GM23338 (cell line): ENCODE measurements at regions not wholly inside any gene's neighbourhood (a gene's known extent, or its start where the extent isn't known, plus 50 kb on each side); places are given as distances from the start of the nearest gene placed in this dataset.

ENCODE experiments used
- ATAC-seq: fragments of 200-7000 bp; cut with Tn5 transposase; 3 replicates; pipeline ENCODE4 v1.9.1; 2020
- DNase-seq: peaks from one replicate; pipeline ENCODE4 v3.0.0-alpha.2; 2015; ENCODE audit warnings: low spot score
- H2AFZ ChIP-seq: fragments of 200-600 bp; sonication (generic); 2 replicates; pipeline ENCODE4 v1.8.0; 2016; ENCODE audit warnings: antibody characterized with exemption, mild to moderate bottlenecking, moderate library complexity
- H3F3A ChIP-seq: fragments of 200-600 bp; sonication (generic); replicated peaks from 2 replicates; pipeline ENCODE4 v1.8.0; 2017; ENCODE audit warnings: antibody characterized with exemption, mixed run types, low read depth
- H3K27ac ChIP-seq: fragments of 200-600 bp; sonication (generic); 2 replicates; pipeline ENCODE4 v1.6.1; 2016; ENCODE audit warnings: low read depth
- H3K27me3 ChIP-seq: fragments of 200-600 bp; sonication (generic); 2 replicates; pipeline ENCODE4 v1.8.0; 2016; ENCODE audit warnings: mild to moderate bottlenecking, mixed run types, moderate library complexity; ENCODE audit not compliant: insufficient read depth
- H3K36me3 ChIP-seq: fragments of 200-600 bp; sonication (generic); 2 replicates; pipeline ENCODE4 v1.8.0; 2016; ENCODE audit warnings: mild to moderate bottlenecking; ENCODE audit not compliant: insufficient read depth
- H3K4me1 ChIP-seq: fragments of 200-600 bp; sonication (generic); 2 replicates; pipeline ENCODE4 v1.8.0; 2016; ENCODE audit warnings: mild to moderate bottlenecking, moderate library complexity; ENCODE audit not compliant: insufficient read depth
- H3K4me2 ChIP-seq: fragments of 200-600 bp; sonication (generic); 2 replicates; pipeline ENCODE4 v1.7.1; 2017; ENCODE audit warnings: mixed run types
- H3K4me3 ChIP-seq: fragments of 200-600 bp; sonication (generic); 2 replicates; pipeline ENCODE4 v1.6.1; 2016; ENCODE audit warnings: mixed run types
- H3K79me2 ChIP-seq: fragments of 200-600 bp; sonication (generic); replicated peaks from 2 replicates; pipeline ENCODE4 v1.8.0; 2017; ENCODE audit warnings: mild to moderate bottlenecking; ENCODE audit not compliant: insufficient read depth
- H3K9me2 ChIP-seq: fragments of 200-600 bp; sonication (generic); 2 replicates; pipeline ENCODE4 v1.8.0; 2017; ENCODE audit not compliant: insufficient read depth
- H4K20me1 ChIP-seq: fragments of 200-600 bp; sonication (generic); replicated peaks from 2 replicates; pipeline ENCODE4 v1.8.0; 2017; ENCODE audit warnings: mild to moderate bottlenecking; ENCODE audit not compliant: insufficient read depth
- H3K27ac Mint-ChIP-seq: 2 replicates; pipeline ENCODE4 v1.8.0; 2020; ENCODE audit warnings: inconsistent platforms, mild to moderate bottlenecking, moderate library complexity, mixed read lengths
- H3K27me3 Mint-ChIP-seq: 3 replicates; pipeline ENCODE4 v1.8.0; 2022; ENCODE audit warnings: low read depth, mild to moderate bottlenecking, moderate library complexity, mixed read lengths, inconsistent platforms; ENCODE audit not compliant: insufficient read depth, poor library complexity
- H3K36me3 Mint-ChIP-seq: 3 replicates; pipeline ENCODE4 v1.8.0; 2021; ENCODE audit warnings: low read depth, mild to moderate bottlenecking, inconsistent platforms, moderate library complexity, mixed read lengths
- H3K4me1 Mint-ChIP-seq: 3 replicates; pipeline ENCODE4 v1.8.0; 2020; ENCODE audit warnings: mild to moderate bottlenecking, inconsistent platforms, mixed read lengths
- H3K4me3 Mint-ChIP-seq: 3 replicates; pipeline ENCODE4 v1.8.0; 2021; ENCODE audit warnings: moderate library complexity, mild to moderate bottlenecking, inconsistent platforms, mixed read lengths
- H3K9me3 Mint-ChIP-seq: 3 replicates; pipeline ENCODE4 v1.8.0; 2020; ENCODE audit warnings: moderate library complexity, mild to moderate bottlenecking, inconsistent platforms, mixed read lengths
- CREB1 ChIP-seq: fragments of 250-450 bp; sonication (Bioruptor Pico); IDR thresholded peaks from 2 replicates; pipeline ENCODE4 v1.5.0; 2020; ENCODE audit warnings: low read depth, mild to moderate bottlenecking, moderate library complexity
- POLR2AphosphoS5 ChIP-seq: IDR thresholded peaks from 2 replicates; pipeline ENCODE4 v1.6.1; 2016; ENCODE audit warnings: antibody characterized with exemption, low read depth
- TF ChIP-seq, protein P1 (sequence below): fragments of 250-450 bp; sonication (Bioruptor Pico); IDR thresholded peaks from 2 replicates; pipeline ENCODE4 v1.5.0; 2020; ENCODE audit warnings: mild to moderate bottlenecking, moderate library complexity
- TF ChIP-seq, protein P2 (sequence below): IDR thresholded peaks from one replicate; pipeline ENCODE4 v1.6.1; 2018; ENCODE audit warnings: antibody characterized with exemption; ENCODE audit not compliant: unreplicated experiment
- TF ChIP-seq, protein P3 (sequence below), 2 experiments: fragments of 200-600 bp in 1 of 2; sonication (generic) in 1 of 2; conservative IDR thresholded peaks; 2 replicates each; pipeline versions ENCODE4 v1.5.1 to v1.6.1; 2016 to 2017; ENCODE audit warnings: antibody characterized with exemption in 2 of 2, low read depth in 2 of 2, mild to moderate bottlenecking in 2 of 2, moderate library complexity in 1 of 2

DNA sequence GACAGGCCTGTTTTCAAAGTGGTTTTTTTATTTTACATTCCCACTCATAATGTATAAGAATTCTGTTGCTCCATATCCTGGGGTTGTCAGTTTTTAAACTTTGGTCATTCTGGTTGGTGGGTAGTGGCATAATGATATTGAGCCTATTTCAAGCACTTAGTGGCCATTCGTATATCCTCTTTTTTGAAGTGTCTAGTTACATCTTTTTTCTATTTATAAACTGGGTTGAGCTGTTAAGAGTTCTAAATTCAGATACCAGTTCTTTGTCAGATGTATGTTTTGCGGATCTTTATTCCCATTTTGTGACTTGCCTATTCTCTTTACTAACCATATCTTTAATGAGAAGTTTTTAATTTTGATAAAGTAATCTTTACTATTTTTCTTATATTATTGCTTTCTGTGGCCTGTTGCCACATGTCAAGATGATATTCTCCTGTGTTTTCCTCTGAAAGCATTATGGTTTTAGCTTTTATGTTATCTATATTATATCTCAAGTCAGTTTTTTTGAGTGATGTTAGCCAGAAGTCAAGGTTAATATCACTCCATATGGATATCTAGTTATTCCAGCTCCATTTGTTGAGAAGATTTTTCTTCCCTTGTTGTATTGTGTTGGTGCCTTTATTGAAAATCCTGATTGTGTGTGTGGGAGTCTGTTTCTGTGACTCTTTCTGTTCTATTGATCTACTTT, 110.9 kb downstream of the FHIP1A start:
- Mint-ChIP-seq H3K4me3 (no peak overlapping the region), H3K4me1 (peaks cover 29% of the 10 kb centered on the region), H3K36me3 (peaks cover 9% of the 10 kb centered on the region; the same call in 1 of the 3 replicates), H3K27me3 (no peaks in the 10 kb centered on the region), H3K27ac (no peak overlapping the region; the same call in 1 of the 2 replicates), H3K9me3 (no peaks in the 10 kb centered on the region)
- Histone ChIP-seq H3K27me3 (no peaks in the 10 kb centered on the region), H3F3A (no peaks in the 10 kb centered on the region), H3K4me1 (peaks cover 34% of the 10 kb centered on the region), H2AFZ (no peak overlapping the region), H3K4me2 (no peak overlapping the region), H3K36me3 (no peaks in the 10 kb centered on the region; the same call in 1 of the 2 replicates), H3K79me2 (peaks cover 54% of the 10 kb centered on the region), H3K9me2 (no peaks in the 10 kb centered on the region), H3K27ac (no peak overlapping the region), H4K20me1 (no peaks in the 10 kb centered on the region), H3K4me3 (no peak overlapping the region)
- DNase-seq (no peak), ATAC-seq (no peak)
- TF ChIP-seq, protein P1, sequence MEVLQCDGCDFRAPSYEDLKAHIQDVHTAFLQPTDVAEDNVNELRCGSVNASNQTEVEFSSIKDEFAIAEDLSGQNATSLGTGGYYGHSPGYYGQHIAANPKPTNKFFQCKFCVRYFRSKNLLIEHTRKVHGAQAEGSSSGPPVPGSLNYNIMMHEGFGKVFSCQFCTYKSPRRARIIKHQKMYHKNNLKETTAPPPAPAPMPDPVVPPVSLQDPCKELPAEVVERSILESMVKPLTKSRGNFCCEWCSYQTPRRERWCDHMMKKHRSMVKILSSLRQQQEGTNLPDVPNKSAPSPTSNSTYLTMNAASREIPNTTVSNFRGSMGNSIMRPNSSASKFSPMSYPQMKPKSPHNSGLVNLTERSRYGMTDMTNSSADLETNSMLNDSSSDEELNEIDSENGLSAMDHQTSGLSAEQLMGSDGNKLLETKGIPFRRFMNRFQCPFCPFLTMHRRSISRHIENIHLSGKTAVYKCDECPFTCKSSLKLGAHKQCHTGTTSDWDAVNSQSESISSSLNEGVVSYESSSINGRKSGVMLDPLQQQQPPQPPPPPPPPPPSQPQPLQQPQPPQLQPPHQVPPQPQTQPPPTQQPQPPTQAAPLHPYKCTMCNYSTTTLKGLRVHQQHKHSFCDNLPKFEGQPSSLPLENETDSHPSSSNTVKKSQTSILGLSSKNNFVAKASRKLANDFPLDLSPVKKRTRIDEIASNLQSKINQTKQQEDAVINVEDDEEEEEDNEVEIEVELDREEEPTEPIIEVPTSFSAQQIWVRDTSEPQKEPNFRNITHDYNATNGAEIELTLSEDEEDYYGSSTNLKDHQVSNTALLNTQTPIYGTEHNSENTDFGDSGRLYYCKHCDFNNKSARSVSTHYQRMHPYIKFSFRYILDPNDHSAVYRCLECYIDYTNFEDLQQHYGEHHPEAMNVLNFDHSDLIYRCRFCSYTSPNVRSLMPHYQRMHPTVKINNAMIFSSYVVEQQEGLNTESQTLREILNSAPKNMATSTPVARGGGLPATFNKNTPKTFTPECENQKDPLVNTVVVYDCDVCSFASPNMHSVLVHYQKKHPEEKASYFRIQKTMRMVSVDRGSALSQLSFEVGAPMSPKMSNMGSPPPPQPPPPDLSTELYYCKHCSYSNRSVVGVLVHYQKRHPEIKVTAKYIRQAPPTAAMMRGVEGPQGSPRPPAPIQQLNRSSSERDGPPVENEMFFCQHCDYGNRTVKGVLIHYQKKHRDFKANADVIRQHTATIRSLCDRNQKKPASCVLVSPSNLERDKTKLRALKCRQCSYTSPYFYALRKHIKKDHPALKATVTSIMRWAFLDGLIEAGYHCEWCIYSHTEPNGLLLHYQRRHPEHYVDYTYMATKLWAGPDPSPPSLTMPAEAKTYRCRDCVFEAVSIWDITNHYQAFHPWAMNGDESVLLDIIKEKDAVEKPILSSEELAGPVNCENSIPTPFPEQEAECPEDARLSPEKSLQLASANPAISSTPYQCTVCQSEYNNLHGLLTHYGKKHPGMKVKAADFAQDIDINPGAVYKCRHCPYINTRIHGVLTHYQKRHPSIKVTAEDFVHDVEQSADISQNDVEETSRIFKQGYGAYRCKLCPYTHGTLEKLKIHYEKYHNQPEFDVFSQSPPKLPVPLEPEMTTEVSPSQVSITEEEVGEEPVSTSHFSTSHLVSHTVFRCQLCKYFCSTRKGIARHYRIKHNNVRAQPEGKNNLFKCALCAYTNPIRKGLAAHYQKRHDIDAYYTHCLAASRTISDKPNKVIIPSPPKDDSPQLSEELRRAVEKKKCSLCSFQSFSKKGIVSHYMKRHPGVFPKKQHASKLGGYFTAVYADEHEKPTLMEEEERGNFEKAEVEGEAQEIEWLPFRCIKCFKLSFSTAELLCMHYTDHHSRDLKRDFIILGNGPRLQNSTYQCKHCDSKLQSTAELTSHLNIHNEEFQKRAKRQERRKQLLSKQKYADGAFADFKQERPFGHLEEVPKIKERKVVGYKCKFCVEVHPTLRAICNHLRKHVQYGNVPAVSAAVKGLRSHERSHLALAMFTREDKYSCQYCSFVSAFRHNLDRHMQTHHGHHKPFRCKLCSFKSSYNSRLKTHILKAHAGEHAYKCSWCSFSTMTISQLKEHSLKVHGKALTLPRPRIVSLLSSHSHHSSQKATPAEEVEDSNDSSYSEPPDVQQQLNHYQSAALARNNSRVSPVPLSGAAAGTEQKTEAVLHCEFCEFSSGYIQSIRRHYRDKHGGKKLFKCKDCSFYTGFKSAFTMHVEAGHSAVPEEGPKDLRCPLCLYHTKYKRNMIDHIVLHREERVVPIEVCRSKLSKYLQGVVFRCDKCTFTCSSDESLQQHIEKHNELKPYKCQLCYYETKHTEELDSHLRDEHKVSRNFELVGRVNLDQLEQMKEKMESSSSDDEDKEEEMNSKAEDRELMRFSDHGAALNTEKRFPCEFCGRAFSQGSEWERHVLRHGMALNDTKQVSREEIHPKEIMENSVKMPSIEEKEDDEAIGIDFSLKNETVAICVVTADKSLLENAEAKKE (CRISPR knock-in tag), result no peak
- TF ChIP-seq, protein P2, sequence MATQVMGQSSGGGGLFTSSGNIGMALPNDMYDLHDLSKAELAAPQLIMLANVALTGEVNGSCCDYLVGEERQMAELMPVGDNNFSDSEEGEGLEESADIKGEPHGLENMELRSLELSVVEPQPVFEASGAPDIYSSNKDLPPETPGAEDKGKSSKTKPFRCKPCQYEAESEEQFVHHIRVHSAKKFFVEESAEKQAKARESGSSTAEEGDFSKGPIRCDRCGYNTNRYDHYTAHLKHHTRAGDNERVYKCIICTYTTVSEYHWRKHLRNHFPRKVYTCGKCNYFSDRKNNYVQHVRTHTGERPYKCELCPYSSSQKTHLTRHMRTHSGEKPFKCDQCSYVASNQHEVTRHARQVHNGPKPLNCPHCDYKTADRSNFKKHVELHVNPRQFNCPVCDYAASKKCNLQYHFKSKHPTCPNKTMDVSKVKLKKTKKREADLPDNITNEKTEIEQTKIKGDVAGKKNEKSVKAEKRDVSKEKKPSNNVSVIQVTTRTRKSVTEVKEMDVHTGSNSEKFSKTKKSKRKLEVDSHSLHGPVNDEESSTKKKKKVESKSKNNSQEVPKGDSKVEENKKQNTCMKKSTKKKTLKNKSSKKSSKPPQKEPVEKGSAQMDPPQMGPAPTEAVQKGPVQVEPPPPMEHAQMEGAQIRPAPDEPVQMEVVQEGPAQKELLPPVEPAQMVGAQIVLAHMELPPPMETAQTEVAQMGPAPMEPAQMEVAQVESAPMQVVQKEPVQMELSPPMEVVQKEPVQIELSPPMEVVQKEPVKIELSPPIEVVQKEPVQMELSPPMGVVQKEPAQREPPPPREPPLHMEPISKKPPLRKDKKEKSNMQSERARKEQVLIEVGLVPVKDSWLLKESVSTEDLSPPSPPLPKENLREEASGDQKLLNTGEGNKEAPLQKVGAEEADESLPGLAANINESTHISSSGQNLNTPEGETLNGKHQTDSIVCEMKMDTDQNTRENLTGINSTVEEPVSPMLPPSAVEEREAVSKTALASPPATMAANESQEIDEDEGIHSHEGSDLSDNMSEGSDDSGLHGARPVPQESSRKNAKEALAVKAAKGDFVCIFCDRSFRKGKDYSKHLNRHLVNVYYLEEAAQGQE, result no peak
- TF ChIP-seq POLR2AphosphoS5 (no peak), CREB1 (CRISPR knock-in tag) (no peak)
- TF ChIP-seq, protein P3, sequence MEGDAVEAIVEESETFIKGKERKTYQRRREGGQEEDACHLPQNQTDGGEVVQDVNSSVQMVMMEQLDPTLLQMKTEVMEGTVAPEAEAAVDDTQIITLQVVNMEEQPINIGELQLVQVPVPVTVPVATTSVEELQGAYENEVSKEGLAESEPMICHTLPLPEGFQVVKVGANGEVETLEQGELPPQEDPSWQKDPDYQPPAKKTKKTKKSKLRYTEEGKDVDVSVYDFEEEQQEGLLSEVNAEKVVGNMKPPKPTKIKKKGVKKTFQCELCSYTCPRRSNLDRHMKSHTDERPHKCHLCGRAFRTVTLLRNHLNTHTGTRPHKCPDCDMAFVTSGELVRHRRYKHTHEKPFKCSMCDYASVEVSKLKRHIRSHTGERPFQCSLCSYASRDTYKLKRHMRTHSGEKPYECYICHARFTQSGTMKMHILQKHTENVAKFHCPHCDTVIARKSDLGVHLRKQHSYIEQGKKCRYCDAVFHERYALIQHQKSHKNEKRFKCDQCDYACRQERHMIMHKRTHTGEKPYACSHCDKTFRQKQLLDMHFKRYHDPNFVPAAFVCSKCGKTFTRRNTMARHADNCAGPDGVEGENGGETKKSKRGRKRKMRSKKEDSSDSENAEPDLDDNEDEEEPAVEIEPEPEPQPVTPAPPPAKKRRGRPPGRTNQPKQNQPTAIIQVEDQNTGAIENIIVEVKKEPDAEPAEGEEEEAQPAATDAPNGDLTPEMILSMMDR (conservative IDR thresholded peaks at IDR 0.05; ENCODE audit: low read depth in 2 of 2), result no peak
